SK-N-SH treated with all-trans-retinoic acid at 6 μM for 48 hours (cell line): ENCODE measurements at regions not wholly inside any gene's neighbourhood (a gene's known extent, or its start where the extent isn't known, plus 50 kb on each side); places are given as distances from the start of the nearest gene placed in this dataset.

Experiments
- ATAC-seq: fragments of 200-7000 bp; cut with Tn5 transposase; 3 replicates; pipeline ENCODE4 v1.9.1; 2020; ENCODE audit warnings: mild to moderate bottlenecking, moderate library complexity
- ARNTL ChIP-seq: fragments of 450-650 bp; formaldehyde crosslinking; IDR thresholded peaks from 2 replicates; pipeline ENCODE4 v1.5.0; 2020; ENCODE audit warnings: low read depth, mild to moderate bottlenecking, moderate library complexity, borderline replicate concordance
- BACH2 ChIP-seq: fragments of 250-450 bp; sonication (Bioruptor Pico); IDR thresholded peaks from 2 replicates; pipeline ENCODE4 v1.9.0; 2021; ENCODE audit warnings: mild to moderate bottlenecking, borderline replicate concordance
- CREB5 ChIP-seq: fragments of 250-450 bp; sonication (Bioruptor Pico); IDR thresholded peaks from 2 replicates; pipeline ENCODE4 v1.5.1; 2020; ENCODE audit warnings: low read depth, mild to moderate bottlenecking, moderate library complexity
- CSDC2 ChIP-seq: fragments of 250-450 bp; sonication (Bioruptor Pico); IDR thresholded peaks from 2 replicates; pipeline ENCODE4 v1.5.0; 2020; ENCODE audit warnings: mild to moderate bottlenecking, moderate library complexity
- ESRRG ChIP-seq: fragments of 250-450 bp; sonication (Bioruptor Pico); IDR thresholded peaks from 2 replicates; pipeline ENCODE4 v1.6.1; 2021; ENCODE audit warnings: mild to moderate bottlenecking
- GLIS3 ChIP-seq: fragments of 250-450 bp; sonication (Bioruptor Pico); IDR thresholded peaks from 2 replicates; pipeline ENCODE4 v1.5.0; 2020; ENCODE audit warnings: mild to moderate bottlenecking, moderate library complexity
- ISL1 ChIP-seq: fragments of 250-450 bp; sonication (Bioruptor Pico); IDR thresholded peaks from 2 replicates; pipeline ENCODE4 v2.1.2; 2022; ENCODE audit warnings: mild to moderate bottlenecking, moderate library complexity
- OSR1 ChIP-seq: fragments of 250-450 bp; sonication (Bioruptor Pico); IDR thresholded peaks from 2 replicates; pipeline ENCODE4 v1.8.0; 2022; ENCODE audit warnings: moderate library complexity, mild to moderate bottlenecking, inconsistent platforms
- PATZ1 ChIP-seq: fragments of 250-450 bp; sonication (Bioruptor Pico); IDR thresholded peaks from 2 replicates; pipeline ENCODE4 v1.8.0; 2020; ENCODE audit warnings: mild to moderate bottlenecking, moderate library complexity, borderline replicate concordance
- POU6F1 ChIP-seq: fragments of 250-450 bp; sonication (Bioruptor Pico); IDR thresholded peaks from 2 replicates; pipeline ENCODE4 v1.8.0; 2021; ENCODE audit warnings: low read depth, mild to moderate bottlenecking, moderate library complexity, borderline replicate concordance
- PPARA ChIP-seq: fragments of 250-450 bp; sonication (Bioruptor Pico); IDR thresholded peaks from 2 replicates; pipeline ENCODE4 v1.5.0; 2020; ENCODE audit warnings: mild to moderate bottlenecking, borderline replicate concordance
- RARB ChIP-seq: fragments of 250-450 bp; sonication (Bioruptor Pico); IDR thresholded peaks from 2 replicates; pipeline ENCODE4 v1.8.0; 2021; ENCODE audit warnings: mild to moderate bottlenecking, moderate library complexity
- SNAI2 ChIP-seq: fragments of 250-450 bp; sonication (Bioruptor Pico); IDR thresholded peaks from 2 replicates; pipeline ENCODE4 v1.5.0; 2020; ENCODE audit warnings: mild to moderate bottlenecking, moderate library complexity
- TCF4 ChIP-seq: fragments of 250-450 bp; sonication (Bioruptor Pico); IDR thresholded peaks from 2 replicates; pipeline ENCODE4 v1.8.0; 2021; ENCODE audit warnings: mild to moderate bottlenecking, moderate library complexity, borderline replicate concordance
- TOX ChIP-seq: fragments of 250-450 bp; sonication (Bioruptor Pico); IDR thresholded peaks from 2 replicates; pipeline ENCODE4 v1.8.0; 2021; ENCODE audit warnings: mild to moderate bottlenecking, moderate library complexity, borderline replicate concordance
- TSHZ2 ChIP-seq: fragments of 250-450 bp; sonication (Bioruptor Pico); IDR thresholded peaks from 2 replicates; pipeline ENCODE4 v1.5.0; 2020; ENCODE audit warnings: mild to moderate bottlenecking, moderate library complexity
- ZC3H10 ChIP-seq: fragments of 250-450 bp; sonication (Bioruptor Pico); IDR thresholded peaks from 2 replicates; pipeline ENCODE4 v1.5.1; 2021; ENCODE audit warnings: mild to moderate bottlenecking, moderate library complexity
- ZFP3 ChIP-seq: fragments of 250-450 bp; sonication (Bioruptor Pico); IDR thresholded peaks from 2 replicates; pipeline ENCODE4 v1.5.0; 2020; ENCODE audit warnings: mild to moderate bottlenecking, moderate library complexity
- ZFP30 ChIP-seq: fragments of 450-650 bp; formaldehyde crosslinking; IDR thresholded peaks from 2 replicates; pipeline ENCODE4 v1.5.0; 2022; ENCODE audit warnings: mild to moderate bottlenecking, moderate library complexity
- ZNF565 ChIP-seq: fragments of 450-650 bp; formaldehyde crosslinking; conservative IDR thresholded peaks from 2 replicates; pipeline ENCODE4 v1.5.0; 2020; ENCODE audit warnings: low read depth, mild to moderate bottlenecking, moderate library complexity
- ZNF8 ChIP-seq: fragments of 450-650 bp; formaldehyde crosslinking; IDR thresholded peaks from 2 replicates; pipeline ENCODE4 v1.5.0; 2020; ENCODE audit warnings: mild to moderate bottlenecking, moderate library complexity

GRCh38 chr4:23455456-23456158 is 434.2 kb downstream of the PPARGC1A start:
- no peak for ATAC-seq
- no peak for TF ChIP-seq TCF4 (CRISPR knock-in tag)
- no peak for TF ChIP-seq GLIS3 (CRISPR knock-in tag)
- no peak for TF ChIP-seq SNAI2 (CRISPR knock-in tag)
- TF ChIP-seq TOX (CRISPR knock-in tag): no peak
- no peak for TF ChIP-seq OSR1 (CRISPR knock-in tag)
- TF ChIP-seq POU6F1 (CRISPR knock-in tag): no peak
- TF ChIP-seq BACH2: no peak
- TF ChIP-seq ISL1 (CRISPR knock-in tag): no peak
- no peak for TF ChIP-seq ZNF565 (CRISPR knock-in tag)
- no peak for TF ChIP-seq ESRRG (CRISPR knock-in tag)
- no peak for TF ChIP-seq ZFP30
- no peak for TF ChIP-seq ZNF8 (CRISPR knock-in tag)
- TF ChIP-seq PATZ1 (CRISPR knock-in tag): no peak
- no peak for TF ChIP-seq TSHZ2 (CRISPR knock-in tag)
- no peak for TF ChIP-seq ZC3H10
- no peak for TF ChIP-seq RARB (CRISPR knock-in tag)
- no peak for TF ChIP-seq PPARA (CRISPR knock-in tag)
- TF ChIP-seq CSDC2 (CRISPR knock-in tag): no peak

- TF ChIP-seq CREB5 (CRISPR knock-in tag): no peak
- TF ChIP-seq TSHZ2 (CRISPR knock-in tag): no peak
- TF ChIP-seq ARNTL: no peak
- ATAC-seq: no peak
Observed at GRCh38 chr4:23441530-23442069, 448.2 kb downstream of the PPARGC1A start.

DNA sequence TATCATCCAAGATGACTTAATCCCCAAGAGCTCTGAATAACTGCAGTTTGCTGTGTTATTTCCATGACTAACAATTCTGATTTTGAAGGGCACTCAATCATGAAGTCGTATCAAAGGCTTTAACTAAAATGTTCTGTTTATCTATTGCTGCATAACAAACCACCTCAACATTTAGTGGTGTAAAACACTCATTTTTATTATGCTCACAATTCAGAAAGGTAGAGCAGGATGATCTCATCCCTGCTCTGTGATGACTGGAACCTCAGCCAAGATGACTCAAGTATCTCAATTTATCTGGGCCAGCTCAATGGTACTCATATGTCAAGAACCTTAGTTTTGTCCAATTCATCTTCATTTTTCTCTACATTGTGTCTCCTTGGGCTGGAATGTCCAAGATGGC is 451.1 kb downstream of the PPARGC1A start:
- no peak for ATAC-seq
- TF ChIP-seq ZFP30 (no peak), RARB (CRISPR knock-in tag) (no peak), BACH2 (no peak), PPARA (CRISPR knock-in tag) (no peak), CREB5 (CRISPR knock-in tag) (no peak), TCF4 (CRISPR knock-in tag) (no peak), PATZ1 (CRISPR knock-in tag) (no peak), ZFP3 (CRISPR knock-in tag) (no peak), ZNF565 (CRISPR knock-in tag) (no peak), SNAI2 (CRISPR knock-in tag) (no peak), ZNF8 (CRISPR knock-in tag) (no peak)
